Trophoblast cell (in vitro differentiated cells and primary cell): ENCODE measurements at regions not wholly inside any gene's neighbourhood (a gene's known extent, or its start where the extent isn't known, plus 50 kb on each side); places are given as distances from the start of the nearest gene placed in this dataset.

Experiments
- DNase-seq, 2 donors: peaks; one replicate each; pipeline ENCODE4 v3.0.0-alpha.2; 2016
- H2AFZ ChIP-seq: 2 replicates; pipeline ENCODE4 v1.6.1; 2013; ENCODE audit warnings: low read length, moderate library complexity, mild to moderate bottlenecking; ENCODE audit not compliant: insufficient read depth, poor library complexity
- H2AK5ac ChIP-seq: 2 replicates; pipeline ENCODE4 v1.6.1; 2013; ENCODE audit warnings: mild to moderate bottlenecking, low read length
- H2BK120ac ChIP-seq: 2 replicates; pipeline ENCODE4 v1.6.1; 2013; ENCODE audit warnings: low read length, mild to moderate bottlenecking, moderate library complexity; ENCODE audit not compliant: insufficient read depth, poor library complexity
- H2BK12ac ChIP-seq: 2 replicates; pipeline ENCODE4 v1.6.1; 2013; ENCODE audit warnings: mild to moderate bottlenecking, low read length, moderate library complexity
- H2BK5ac ChIP-seq: 2 replicates; pipeline ENCODE4 v1.6.1; 2013; ENCODE audit warnings: low read length, low read depth, moderate library complexity, mild to moderate bottlenecking; ENCODE audit not compliant: poor library complexity
- H3K14ac ChIP-seq: 2 replicates; pipeline ENCODE4 v1.6.1; 2013; ENCODE audit warnings: mild to moderate bottlenecking, low read length
- H3K18ac ChIP-seq: 2 replicates; pipeline ENCODE4 v1.6.1; 2013; ENCODE audit warnings: mild to moderate bottlenecking, low read length
- H3K23ac ChIP-seq: 2 replicates; pipeline ENCODE4 v1.6.1; 2013; ENCODE audit warnings: low read length
- H3K27ac ChIP-seq: 2 replicates; pipeline ENCODE4 v1.5.1; 2013; ENCODE audit warnings: low read depth, mild to moderate bottlenecking, inconsistent platforms, low read length, moderate library complexity
- H3K27me3 ChIP-seq: 2 replicates; pipeline ENCODE4 v1.6.1; 2013; ENCODE audit warnings: inconsistent platforms, mild to moderate bottlenecking, low read length, moderate library complexity; ENCODE audit not compliant: insufficient read depth
- H3K36me3 ChIP-seq, 2 experiments: 1 replicate in 1 of 2; 2 replicates in 1 of 2; pipeline ENCODE4 v1.6.1; 2013; ENCODE audit warnings: low read length in 2 of 2, mild to moderate bottlenecking in 2 of 2, moderate library complexity in 1 of 2; ENCODE audit not compliant: insufficient read depth in 2 of 2, control insufficient read depth in 1 of 2
- H3K4ac ChIP-seq: 2 replicates; pipeline ENCODE4 v1.6.1; 2013; ENCODE audit warnings: low read depth, mild to moderate bottlenecking, low read length, moderate library complexity
- H3K4me1 ChIP-seq, 2 experiments: 1 replicate in 1 of 2; 2 replicates in 1 of 2; pipeline ENCODE4 v1.6.1; 2013; ENCODE audit warnings: low read length in 2 of 2, mild to moderate bottlenecking in 2 of 2, moderate library complexity in 1 of 2; ENCODE audit not compliant: insufficient read depth in 2 of 2, control insufficient read depth in 1 of 2
- H3K4me2 ChIP-seq: 2 replicates; pipeline ENCODE4 v1.6.1; 2013; ENCODE audit warnings: inconsistent platforms, mild to moderate bottlenecking, low read length, moderate library complexity
- H3K4me3 ChIP-seq: 2 replicates; pipeline ENCODE4 v1.5.1; 2013; ENCODE audit warnings: mild to moderate bottlenecking, low read depth, low read length, inconsistent platforms
- H3K79me1 ChIP-seq: one replicate; pipeline ENCODE4 v1.6.1; 2013; ENCODE audit warnings: low read length
- H3K79me2 ChIP-seq: 2 replicates; pipeline ENCODE4 v1.6.1; 2013; ENCODE audit warnings: low read length, mild to moderate bottlenecking; ENCODE audit not compliant: control insufficient read depth, insufficient read depth, poor library complexity
- H3K9ac ChIP-seq: 2 replicates; pipeline ENCODE4 v1.6.1; 2013; ENCODE audit warnings: mild to moderate bottlenecking, low read length
- H3K9me3 ChIP-seq: 2 replicates; pipeline ENCODE4 v1.6.1; 2013; ENCODE audit warnings: low read depth, mild to moderate bottlenecking, control low read depth, inconsistent platforms, low read length; ENCODE audit not compliant: insufficient read depth
- H4K12ac ChIP-seq: 2 replicates; pipeline ENCODE4 v1.6.1; 2013; ENCODE audit warnings: low read depth, mild to moderate bottlenecking, low read length, moderate library complexity
- H4K8ac ChIP-seq: 2 replicates; pipeline ENCODE4 v1.6.1; 2013; ENCODE audit warnings: low read depth, mild to moderate bottlenecking, low read length, moderate library complexity
- H4K91ac ChIP-seq: one replicate; pipeline ENCODE4 v1.6.1; 2013; ENCODE audit warnings: low read depth, mild to moderate bottlenecking, low read length, moderate library complexity
- WGBS: extraction: QIAGEN DNeasy Blood & Tissue Kit; methylation state at CpG from one replicate; pipeline ENCODE4 v1.1.7; 2013; ENCODE audit warnings: missing lambda C conversion rate; ENCODE audit not compliant: insufficient read length, insufficient coverage; ENCODE audit errors: extremely low coverage; 5-methylcytosine and 5-hydroxymethylcytosine counted together

DNA sequence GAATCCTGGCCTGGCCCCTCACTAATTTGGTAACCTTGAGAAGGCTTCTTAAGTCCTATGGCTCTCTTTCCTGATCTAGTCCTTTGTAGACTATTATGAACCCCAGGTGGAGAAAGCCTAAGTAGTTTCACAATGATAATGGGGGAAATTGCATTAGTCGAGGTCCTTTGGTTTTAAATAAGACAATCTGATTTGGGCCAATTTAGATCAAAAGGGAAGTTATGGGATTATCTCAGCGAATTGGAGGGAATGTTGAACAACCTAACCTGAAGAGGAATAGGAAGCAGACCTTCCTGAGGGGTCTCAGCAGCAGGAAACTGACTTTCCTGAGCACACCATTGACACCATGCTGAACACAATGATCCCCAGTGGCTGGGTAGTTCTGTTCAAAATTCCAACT lies 331.5 kb downstream of the PRDM5 start:
- DNase-seq: no peak
- Histone ChIP-seq H3K4me2 (no peak overlapping the region), H4K8ac (no peak overlapping the region), H2AK5ac (no peak overlapping the region), H3K27ac (no peak overlapping the region), H3K79me2 (no peaks in the 10 kb centered on the region), H3K9ac (no peak overlapping the region), H2BK5ac (no peak overlapping the region), H3K14ac (no peak overlapping the region), H3K18ac (no peak overlapping the region), H3K4me3 (no peak overlapping the region), H3K27me3 (no peaks in the 10 kb centered on the region), H4K12ac (no peak overlapping the region), H3K79me1 (no peaks in the 10 kb centered on the region), H2BK12ac (no peak overlapping the region), H3K4me1 (no peaks in the 10 kb centered on the region), H3K9me3 (no peaks in the 10 kb centered on the region), H3K23ac (no peak overlapping the region), H4K91ac (no peak overlapping the region), H2AFZ (no peak overlapping the region), H3K36me3 (no peaks in the 10 kb centered on the region), H3K4ac (no peak overlapping the region), H2BK120ac (no peak overlapping the region)
- WGBS: no CpG with 5 or more reads among the region's 2 CpGs

DNA sequence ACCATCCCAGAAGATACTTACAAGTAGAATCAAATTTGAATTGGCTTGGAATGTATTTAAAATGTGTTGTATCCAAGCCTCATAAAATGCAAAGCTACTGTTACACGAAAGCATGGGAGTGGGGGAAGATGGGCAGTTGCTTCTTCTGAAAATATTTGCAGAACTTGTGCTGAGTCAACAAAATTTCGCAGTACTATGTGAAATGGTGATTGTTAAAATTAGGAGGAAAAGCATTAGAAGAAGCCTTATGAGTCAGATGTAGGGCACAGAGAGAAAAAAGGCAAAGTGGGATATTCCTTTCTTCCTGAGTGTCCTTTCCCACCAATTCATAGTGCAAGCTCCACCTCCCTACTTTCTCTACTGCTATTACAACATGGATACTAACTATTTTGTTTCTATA lies 332.7 kb downstream of the PRDM5 start:
- H4K12ac ChIP-seq: no peak overlapping the region
- H3K4ac ChIP-seq: no peak overlapping the region
- no peaks in the 10 kb centered on the region for H3K27me3 ChIP-seq
- no peaks in the 10 kb centered on the region for H3K9me3 ChIP-seq
- H4K91ac ChIP-seq: no peak overlapping the region
- H2AFZ ChIP-seq: no peak overlapping the region
- no peak overlapping the region for H2BK12ac ChIP-seq
- no peaks in the 10 kb centered on the region for H3K36me3 ChIP-seq
- H3K4me3 ChIP-seq: no peak overlapping the region
- no CpG with 5 or more reads among the region's 2 CpGs for WGBS
- H3K4me1 ChIP-seq: no peaks in the 10 kb centered on the region
- H3K79me1 ChIP-seq: no peaks in the 10 kb centered on the region
- no peak overlapping the region for H3K23ac ChIP-seq
- H3K4me2 ChIP-seq: no peak overlapping the region
- H3K27ac ChIP-seq: no peak overlapping the region
- H2BK120ac ChIP-seq: no peak overlapping the region
- no peak overlapping the region for H3K14ac ChIP-seq
- no peak overlapping the region for H2AK5ac ChIP-seq
- no peaks in the 10 kb centered on the region for H3K79me2 ChIP-seq
- DNase-seq: no peak
- H2BK5ac ChIP-seq: no peak overlapping the region
- H4K8ac ChIP-seq: no peak overlapping the region
- H3K18ac ChIP-seq: no peak overlapping the region
- no peak overlapping the region for H3K9ac ChIP-seq

- no peak overlapping the region for H3K4ac ChIP-seq
- DNase-seq: no peak
- no peak overlapping the region for H3K18ac ChIP-seq
- no peak overlapping the region for H2AFZ ChIP-seq
- H3K79me1 ChIP-seq: no peaks in the 10 kb centered on the region
- WGBS: no CpG with 5 or more reads among the region's 2 CpGs
- H2BK5ac ChIP-seq: no peak overlapping the region
- no peaks in the 10 kb centered on the region for H3K4me1 ChIP-seq
- H4K8ac ChIP-seq: no peak overlapping the region
- H3K23ac ChIP-seq: no peak overlapping the region
- H4K91ac ChIP-seq: no peak overlapping the region
- no peak overlapping the region for H3K14ac ChIP-seq
- no peak overlapping the region for H3K9ac ChIP-seq
- no peak overlapping the region for H2AK5ac ChIP-seq
- no peak overlapping the region for H3K4me3 ChIP-seq
- no peak overlapping the region for H3K27ac ChIP-seq
- no peak overlapping the region for H2BK12ac ChIP-seq
- no peaks in the 10 kb centered on the region for H3K79me2 ChIP-seq
- H3K36me3 ChIP-seq: no peaks in the 10 kb centered on the region
- no peaks in the 10 kb centered on the region for H3K27me3 ChIP-seq
- H4K12ac ChIP-seq: no peak overlapping the region
- no peaks in the 10 kb centered on the region for H3K9me3 ChIP-seq
- H2BK120ac ChIP-seq: no peak overlapping the region
- H3K4me2 ChIP-seq: no peak overlapping the region
Measured at GRCh38 chr4:120568731-120569130, 353.8 kb downstream of the PRDM5 start.

GRCh38 chr4:120561648-120562047 lies 360.9 kb downstream of the PRDM5 start:
- Histone ChIP-seq H4K8ac (no peak overlapping the region), H3K27ac (no peak overlapping the region), H4K91ac (no peak overlapping the region), H2AFZ (no peak overlapping the region), H3K18ac (no peak overlapping the region), H3K14ac (no peak overlapping the region), H3K4me3 (no peak overlapping the region), H3K79me1 (no peaks in the 10 kb centered on the region), H3K4me1 (no peaks in the 10 kb centered on the region), H3K4me2 (no peak overlapping the region), H4K12ac (no peak overlapping the region), H3K9me3 (no peaks in the 10 kb centered on the region), H2AK5ac (no peak overlapping the region), H2BK12ac (no peak overlapping the region), H3K27me3 (no peaks in the 10 kb centered on the region), H3K9ac (no peak overlapping the region), H3K79me2 (no peaks in the 10 kb centered on the region), H3K4ac (no peak overlapping the region), H2BK120ac (no peak overlapping the region), H3K36me3 (no peaks in the 10 kb centered on the region), H3K23ac (no peak overlapping the region), H2BK5ac (no peak overlapping the region)
- no CpG with 5 or more reads among the region's 2 CpGs for WGBS
- DNase-seq: no peak
